Caco-2 (cell line): ENCODE measurements at regions not wholly inside any gene's neighbourhood (a gene's known extent, or its start where the extent isn't known, plus 50 kb on each side); places are given as distances from the start of the nearest gene placed in this dataset.

Source experiments
- BruUV-seq: library from RNA; stranded (reverse); fragments of 400-500 nt; replicated peaks from 2 replicates; lab custom pipeline; 2021; lab: Mats Ljungman, UMichigan
- CTCF ChIA-PET: fragments of 300-600 bp; sonication (Branson Sonifier 250); formaldehyde crosslinking; loops from one replicate; lab custom pipeline; 2022; ENCODE audit warnings: antibody characterized with exemption; lab: Charles Lee
- POLR2A ChIA-PET: fragments of 300-600 bp; sonication (Branson Sonifier 250); formaldehyde crosslinking; loops from one replicate; lab custom pipeline; 2022; ENCODE audit warnings: antibody characterized with exemption; lab: Charles Lee
- DNase-seq, 2 experiments: peaks; one replicate each; pipeline versions ENCODE4 v3.0.0 to v3.0.0-alpha.2; 2020 to 2022
- H3K27me3 ChIP-seq: replicated peaks from 2 replicates; pipeline ENCODE4 v1.6.0; 2011; ENCODE audit warnings: low read length; ENCODE audit not compliant: control insufficient read depth, insufficient read depth
- H3K36me3 ChIP-seq: 2 replicates; pipeline ENCODE4 v1.5.1; 2011; ENCODE audit warnings: low read length; ENCODE audit not compliant: control insufficient read depth, insufficient read depth
- H3K4me1 ChIP-seq: fragments of 250-450 bp; sonication (Bioruptor Pico); 2 replicates; pipeline ENCODE4 v1.5.1; 2020; ENCODE audit warnings: mild to moderate bottlenecking
- H3K4me3 ChIP-seq: 2 replicates; pipeline ENCODE4 v1.5.1; 2011; ENCODE audit warnings: low read depth, mild to moderate bottlenecking, control low read depth, low read length
- H3K9me3 ChIP-seq: fragments of 250-450 bp; sonication (Bioruptor Pico); 2 replicates; pipeline ENCODE4 v1.5.1; 2020; ENCODE audit warnings: mild to moderate bottlenecking, moderate library complexity
- H3K27ac Mint-ChIP-seq: one replicate; pipeline ENCODE4 v1.8.0; 2022; ENCODE audit warnings: mixed read lengths; ENCODE audit not compliant: unreplicated experiment
- H3K27me3 Mint-ChIP-seq: one replicate; pipeline ENCODE4 v1.8.0; 2022; ENCODE audit warnings: mixed read lengths; ENCODE audit not compliant: insufficient read depth, unreplicated experiment
- H3K36me3 Mint-ChIP-seq: one replicate; pipeline ENCODE4 v1.8.0; 2022; ENCODE audit warnings: mild to moderate bottlenecking, mixed read lengths; ENCODE audit not compliant: insufficient read depth, unreplicated experiment
- H3K4me1 Mint-ChIP-seq: one replicate; pipeline ENCODE4 v1.8.0; 2022; ENCODE audit warnings: low read depth, mixed read lengths; ENCODE audit not compliant: unreplicated experiment
- H3K4me3 Mint-ChIP-seq: one replicate; pipeline ENCODE4 v1.8.0; 2022; ENCODE audit warnings: mild to moderate bottlenecking, moderate library complexity, mixed read lengths; ENCODE audit not compliant: unreplicated experiment
- H3K9me3 Mint-ChIP-seq: one replicate; pipeline ENCODE4 v1.8.0; 2022; ENCODE audit warnings: mixed read lengths; ENCODE audit not compliant: unreplicated experiment
- intact Hi-C: fragments of 100-400 bp; cut with micrococcal nuclease; formaldehyde crosslinking; loops from one replicate; pipeline ENCODE4 v1.10.0; 2022; ENCODE audit not compliant: unreplicated experiment
- TF ChIP-seq, protein P1 (sequence below), 2 experiments: fragments of 200-600 bp in 1 of 2; IDR thresholded peaks; 1 replicate in 1 of 2; 2 replicates in 1 of 2; pipeline versions ENCODE4 v1.5.1 to v1.8.0; 2011 to 2022; ENCODE audit warnings: antibody characterized with exemption in 1 of 2, control low read depth in 1 of 2, inconsistent platforms in 1 of 2, low read depth in 1 of 2, low read length in 1 of 2, mild to moderate bottlenecking in 1 of 2, moderate library complexity in 1 of 2; ENCODE audit not compliant: insufficient read depth in 1 of 2, severe bottlenecking in 1 of 2, unreplicated experiment in 1 of 2

DNA sequence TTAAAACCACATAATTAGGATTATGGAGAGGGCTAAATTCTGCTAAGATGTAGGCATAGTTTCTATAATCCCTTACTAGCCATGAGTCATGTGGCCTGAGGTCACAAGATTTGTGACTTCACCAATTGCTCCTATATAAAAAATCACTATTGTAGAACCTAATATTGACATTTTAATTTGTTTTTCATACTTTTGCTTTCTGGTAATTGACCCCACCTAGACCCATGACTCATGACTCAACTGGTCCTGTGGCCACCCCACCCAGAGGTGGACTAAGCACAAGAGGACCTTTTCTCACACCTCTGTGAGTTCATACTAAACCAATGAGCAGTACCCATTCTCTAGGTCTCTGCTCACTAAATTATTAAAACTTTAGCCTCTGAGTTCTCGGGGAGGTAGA, 1567.5 kb upstream of the LRRTM1 start:
- no peaks in the 10 kb centered on the region for H3K9me3 Mint-ChIP-seq
- POLR2A ChIA-PET = no interaction called here
- Histone ChIP-seq H3K36me3 (no peaks in the 10 kb centered on the region), H3K9me3 (no peaks in the 10 kb centered on the region), H3K27me3 (no peaks in the 10 kb centered on the region), H3K4me1 (no peaks in the 10 kb centered on the region), H3K4me3 (no peak overlapping the region)
- no peak overlapping the region for H3K4me3 Mint-ChIP-seq
- no peaks in the 10 kb centered on the region for H3K4me1 Mint-ChIP-seq
- H3K27me3 Mint-ChIP-seq = no peaks in the 10 kb centered on the region
- CTCF ChIA-PET = no interaction called here
- TF ChIP-seq, protein P1, sequence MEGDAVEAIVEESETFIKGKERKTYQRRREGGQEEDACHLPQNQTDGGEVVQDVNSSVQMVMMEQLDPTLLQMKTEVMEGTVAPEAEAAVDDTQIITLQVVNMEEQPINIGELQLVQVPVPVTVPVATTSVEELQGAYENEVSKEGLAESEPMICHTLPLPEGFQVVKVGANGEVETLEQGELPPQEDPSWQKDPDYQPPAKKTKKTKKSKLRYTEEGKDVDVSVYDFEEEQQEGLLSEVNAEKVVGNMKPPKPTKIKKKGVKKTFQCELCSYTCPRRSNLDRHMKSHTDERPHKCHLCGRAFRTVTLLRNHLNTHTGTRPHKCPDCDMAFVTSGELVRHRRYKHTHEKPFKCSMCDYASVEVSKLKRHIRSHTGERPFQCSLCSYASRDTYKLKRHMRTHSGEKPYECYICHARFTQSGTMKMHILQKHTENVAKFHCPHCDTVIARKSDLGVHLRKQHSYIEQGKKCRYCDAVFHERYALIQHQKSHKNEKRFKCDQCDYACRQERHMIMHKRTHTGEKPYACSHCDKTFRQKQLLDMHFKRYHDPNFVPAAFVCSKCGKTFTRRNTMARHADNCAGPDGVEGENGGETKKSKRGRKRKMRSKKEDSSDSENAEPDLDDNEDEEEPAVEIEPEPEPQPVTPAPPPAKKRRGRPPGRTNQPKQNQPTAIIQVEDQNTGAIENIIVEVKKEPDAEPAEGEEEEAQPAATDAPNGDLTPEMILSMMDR (IDR thresholded peaks at IDR 0.05; ENCODE audit: insufficient read depth in 1 of 2, low read depth in 1 of 2, low read length in 1 of 2, severe bottlenecking in 1 of 2, unreplicated experiment in 1 of 2) = no peak
- DNase-seq = no peak
- intact Hi-C loops = no loop called here
- no peak overlapping the region for H3K27ac Mint-ChIP-seq
- BruUV-seq = no TSS peak
- no peaks in the 10 kb centered on the region for H3K36me3 Mint-ChIP-seq

DNA sequence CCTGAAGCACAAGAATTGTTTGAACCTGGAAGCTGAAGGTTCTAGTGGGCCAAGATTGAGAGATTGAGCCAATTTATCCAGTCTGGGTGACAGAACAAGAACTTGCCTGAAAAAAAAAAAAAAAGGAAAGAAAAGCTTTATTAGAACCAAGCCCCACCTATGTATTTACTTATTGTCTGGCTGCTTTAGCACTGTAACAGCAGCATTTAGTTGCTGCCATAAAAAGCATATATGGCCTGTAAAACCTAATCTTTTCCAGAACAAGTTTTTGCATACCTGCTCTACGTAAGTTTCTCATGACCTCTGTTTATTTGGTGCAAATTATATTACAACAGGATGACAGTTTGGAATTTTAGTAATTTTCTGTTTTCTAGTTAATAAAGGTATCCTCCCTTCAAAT, 1565.6 kb upstream of the LRRTM1 start:
- Mint-ChIP-seq H3K4me3 (no peak overlapping the region), H3K9me3 (no peaks in the 10 kb centered on the region), H3K36me3 (no peaks in the 10 kb centered on the region), H3K27ac (no peak overlapping the region), H3K4me1 (no peaks in the 10 kb centered on the region), H3K27me3 (no peaks in the 10 kb centered on the region)
- no peaks in the 10 kb centered on the region for H3K36me3 ChIP-seq
- no peaks in the 10 kb centered on the region for H3K4me1 ChIP-seq
- no peak for DNase-seq
- intact Hi-C loops = no loop called here
- ChIA-PET CTCF (no interaction called here), POLR2A (no interaction called here)
- H3K9me3 ChIP-seq = no peaks in the 10 kb centered on the region
- no TSS peak for BruUV-seq
- TF ChIP-seq, protein P1 (IDR thresholded peaks at IDR 0.05; ENCODE audit: insufficient read depth in 1 of 2, low read depth in 1 of 2, low read length in 1 of 2, severe bottlenecking in 1 of 2, unreplicated experiment in 1 of 2) = no peak
- H3K4me3 ChIP-seq = no peak overlapping the region
- H3K27me3 ChIP-seq = no peaks in the 10 kb centered on the region

DNA sequence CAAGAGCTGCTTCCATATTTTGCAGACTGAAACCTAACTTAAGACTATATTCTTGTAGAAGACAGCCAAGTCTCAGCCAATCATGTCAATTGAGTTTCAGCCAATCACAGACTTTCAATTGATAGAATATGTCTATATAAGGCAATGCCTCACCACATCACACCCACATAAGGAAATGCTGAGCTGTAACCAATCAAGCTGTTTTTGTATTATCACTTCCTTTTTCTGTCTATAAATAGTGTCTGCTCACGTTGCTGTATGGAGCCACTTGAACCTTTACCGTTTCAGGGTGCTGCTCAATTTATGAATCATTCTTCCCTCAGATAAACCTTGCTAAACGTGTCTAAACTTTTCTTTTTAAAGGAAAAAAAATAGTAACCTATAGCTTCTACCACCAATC, 1554.4 kb upstream of the LRRTM1 start:
- DNase-seq = no peak
- ChIA-PET POLR2A (no interaction called here), CTCF (no interaction called here)
- Histone ChIP-seq H3K9me3 (no peaks in the 10 kb centered on the region), H3K27me3 (no peaks in the 10 kb centered on the region), H3K36me3 (no peaks in the 10 kb centered on the region), H3K4me1 (no peaks in the 10 kb centered on the region), H3K4me3 (no peak overlapping the region)
- H3K27ac Mint-ChIP-seq = no peak overlapping the region
- no peaks in the 10 kb centered on the region for H3K4me1 Mint-ChIP-seq
- no TSS peak for BruUV-seq
- intact Hi-C loops = no loop called here
- no peaks in the 10 kb centered on the region for H3K27me3 Mint-ChIP-seq
- H3K4me3 Mint-ChIP-seq = no peak overlapping the region
- TF ChIP-seq, protein P1 (IDR thresholded peaks at IDR 0.05; ENCODE audit: insufficient read depth in 1 of 2, low read depth in 1 of 2, low read length in 1 of 2, severe bottlenecking in 1 of 2, unreplicated experiment in 1 of 2) = no peak
- H3K9me3 Mint-ChIP-seq = no peaks in the 10 kb centered on the region
- H3K36me3 Mint-ChIP-seq = no peaks in the 10 kb centered on the region
